SKM-1 treated with dmso at 0.1 percent for 144 hours (cell line): ENCODE measurements at regions not wholly inside any gene's neighbourhood (a gene's known extent, or its start where the extent isn't known, plus 50 kb on each side); places are given as distances from the start of the nearest gene placed in this dataset.

Experiments
- DNase-seq: peaks from one replicate; lab custom pipeline; 2025; ENCODE audit not compliant: unreplicated experiment; lab: John Stamatoyannopoulos, UW

DNA sequence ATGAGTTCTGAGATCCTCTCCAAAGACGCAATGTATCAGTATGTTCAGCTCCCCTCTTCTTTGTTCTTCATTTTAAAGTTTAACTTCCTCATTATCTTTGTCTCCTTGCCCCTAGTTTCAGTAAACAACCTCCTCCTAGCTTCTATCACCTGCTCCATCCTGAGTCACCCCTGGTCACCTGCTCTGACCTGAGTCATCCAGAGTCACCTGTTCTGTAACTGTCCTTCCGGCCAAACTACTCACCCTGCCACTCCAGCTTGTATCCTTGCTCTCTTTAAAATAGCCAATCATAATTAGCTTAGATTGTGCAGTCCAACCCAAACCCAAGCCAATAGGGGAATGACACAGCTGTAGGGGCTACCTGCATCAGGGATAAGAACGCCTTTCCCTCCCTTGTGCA, 332.0 kb downstream of the OLFM3 start:
- no peak for DNase-seq

- no peak for DNase-seq
Observed at GRCh38 chr1:101667761-101668160, 329.0 kb downstream of the OLFM3 start.

GRCh38 chr1:101683136-101683535, 313.6 kb downstream of the OLFM3 start:
- DNase-seq, result no peak

DNA sequence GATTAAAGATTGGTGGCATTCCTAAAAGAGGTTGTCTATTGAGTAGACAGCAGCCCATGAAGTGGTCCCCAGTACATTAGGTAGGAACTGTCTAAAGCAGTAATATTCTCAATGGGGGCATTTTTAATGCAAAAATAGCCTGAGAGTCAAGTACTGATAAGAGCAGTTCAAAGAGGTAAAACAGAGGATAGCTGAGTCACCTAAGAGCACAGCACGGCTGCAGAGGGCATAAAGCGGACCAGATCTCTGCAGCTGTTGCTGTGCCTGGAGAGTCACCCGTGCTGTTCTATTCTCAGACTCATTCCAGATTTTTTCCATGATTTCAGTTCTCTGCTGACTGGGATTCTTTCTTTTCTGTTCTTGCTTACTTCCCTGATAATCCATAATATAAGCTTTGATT, 313.2 kb downstream of the OLFM3 start:
- no peak for DNase-seq

- DNase-seq, result no peak
Observed at GRCh38 chr1:101697072-101697471, 299.7 kb downstream of the OLFM3 start.

DNA sequence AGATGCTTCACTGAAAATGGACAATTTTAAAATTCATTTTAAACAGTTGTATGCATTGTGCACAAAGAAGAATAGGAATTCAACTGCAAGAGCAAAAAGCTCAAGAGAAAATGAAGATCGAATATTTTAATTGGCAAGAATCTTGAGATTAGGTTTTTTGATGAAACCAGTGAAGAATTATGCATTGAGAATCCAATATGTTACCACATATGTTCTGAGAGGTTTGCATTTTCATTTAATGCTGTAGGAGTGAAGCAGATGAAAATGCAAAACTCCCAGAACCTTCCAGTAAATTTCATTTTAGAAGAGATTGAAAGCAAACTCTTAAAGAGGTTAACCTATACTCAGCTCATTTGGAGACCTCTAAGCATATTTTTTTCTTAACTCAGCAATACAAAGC, 298.0 kb downstream of the OLFM3 start:
- DNase-seq, result no peak

GRCh38 chr1:101704895-101705294, 291.8 kb downstream of the OLFM3 start:
- DNase-seq, result no peak

- DNase-seq, result no peak
Observed at GRCh38 chr1:101706366-101706765, 290.4 kb downstream of the OLFM3 start.

DNA sequence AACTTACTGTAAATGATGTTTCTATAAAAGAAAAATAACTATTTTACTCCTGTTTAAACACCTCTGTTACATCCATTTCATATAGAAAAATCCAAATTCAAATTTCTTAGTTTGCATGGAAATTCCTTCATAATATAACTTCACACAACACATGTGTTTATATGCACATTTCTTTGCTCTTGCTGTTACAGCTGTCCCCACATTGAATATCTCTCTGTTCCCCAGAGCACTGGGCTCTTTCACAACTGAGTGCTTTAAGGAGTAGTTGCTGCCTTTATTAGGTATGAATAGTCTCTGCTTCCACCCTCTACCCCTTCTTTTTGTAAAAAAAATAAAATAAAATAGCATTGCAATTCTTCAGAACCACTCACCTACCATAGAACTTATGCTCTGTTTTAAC, 287.0 kb downstream of the OLFM3 start:
- no peak for DNase-seq

DNA sequence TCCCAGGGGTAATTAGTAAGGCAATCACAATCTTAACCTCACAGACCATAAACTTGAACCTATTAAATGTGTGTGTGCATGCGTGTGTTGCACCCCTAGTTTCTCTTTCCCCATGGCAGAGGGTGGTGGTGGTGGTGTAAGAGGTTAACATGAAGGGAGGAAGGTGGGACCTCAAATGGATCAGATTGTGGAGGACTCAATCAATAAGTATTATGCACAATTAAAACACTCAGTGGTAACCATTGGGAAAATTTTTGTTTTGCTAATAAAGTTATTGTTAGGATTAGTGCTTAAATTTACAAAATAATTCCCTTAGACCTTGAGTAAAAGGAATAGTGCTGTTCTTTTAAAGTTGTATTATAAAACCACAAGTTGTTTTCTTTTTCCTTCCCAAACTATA, 283.0 kb downstream of the OLFM3 start:
- no peak for DNase-seq

- no peak for DNase-seq
Observed at GRCh38 chr1:101723415-101723814, 273.3 kb downstream of the OLFM3 start.

DNA sequence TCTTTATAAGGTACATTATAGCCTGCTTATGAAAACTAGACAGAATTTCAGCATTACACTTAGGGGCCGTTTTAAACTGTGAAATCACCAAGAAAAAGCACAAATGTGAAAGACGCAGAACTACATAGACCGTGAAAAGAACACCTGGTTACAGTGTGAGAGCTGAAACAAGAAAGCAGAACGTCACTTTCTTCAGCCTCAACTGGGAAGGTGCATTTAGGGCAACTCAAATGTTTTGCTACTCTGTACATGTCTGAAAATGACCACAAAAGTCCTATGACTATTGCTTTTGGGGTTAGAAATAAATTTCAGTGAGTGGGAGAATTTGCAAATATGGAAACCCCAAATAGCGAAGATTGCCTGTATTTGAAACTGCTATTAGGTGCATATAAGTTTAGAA, 268.7 kb downstream of the OLFM3 start:
- DNase-seq, result no peak

GRCh38 chr1:101730559-101730958, 266.2 kb downstream of the OLFM3 start:
- DNase-seq, result no peak

DNA sequence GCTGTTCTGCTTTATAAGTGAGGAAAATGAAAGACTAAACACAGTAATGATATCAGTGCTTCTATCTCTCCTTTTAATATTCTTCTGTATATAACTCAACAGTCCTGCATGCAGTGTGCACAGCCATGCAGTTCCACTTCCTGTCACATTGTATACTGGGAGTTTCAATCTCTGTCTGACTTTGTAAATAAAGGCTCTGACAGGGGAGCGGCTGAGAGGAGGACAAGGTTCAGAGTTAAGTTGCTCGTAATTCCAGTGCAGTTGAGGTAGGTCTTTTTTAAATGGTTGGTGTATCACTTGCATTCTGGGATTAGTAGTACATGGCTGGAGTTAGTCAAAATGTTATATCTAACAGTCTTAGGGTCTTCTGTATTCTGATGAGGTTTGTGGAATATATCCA, 264.5 kb downstream of the OLFM3 start:
- no peak for DNase-seq

DNA sequence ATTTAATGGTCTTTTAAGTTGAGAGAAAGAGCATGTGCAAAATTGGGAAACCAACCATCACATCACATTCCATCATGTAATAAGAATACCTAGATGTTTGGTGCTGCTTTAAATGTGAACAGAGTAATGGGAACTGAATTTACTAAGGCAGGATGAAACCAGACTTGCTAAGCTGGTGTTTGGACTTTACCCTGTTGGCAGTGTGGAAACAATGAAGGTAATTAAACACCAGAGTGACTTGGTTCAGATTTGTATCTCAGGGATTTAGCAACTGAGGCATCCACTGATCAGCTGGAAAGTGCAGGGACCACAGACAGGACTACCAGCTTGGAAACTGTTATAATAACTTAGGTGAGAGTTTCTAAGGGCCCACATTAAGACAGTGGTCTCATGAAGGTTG, 263.4 kb downstream of the OLFM3 start:
- DNase-seq, result no peak

GRCh38 chr1:101738475-101738874, 258.3 kb downstream of the OLFM3 start:
- no peak for DNase-seq

DNA sequence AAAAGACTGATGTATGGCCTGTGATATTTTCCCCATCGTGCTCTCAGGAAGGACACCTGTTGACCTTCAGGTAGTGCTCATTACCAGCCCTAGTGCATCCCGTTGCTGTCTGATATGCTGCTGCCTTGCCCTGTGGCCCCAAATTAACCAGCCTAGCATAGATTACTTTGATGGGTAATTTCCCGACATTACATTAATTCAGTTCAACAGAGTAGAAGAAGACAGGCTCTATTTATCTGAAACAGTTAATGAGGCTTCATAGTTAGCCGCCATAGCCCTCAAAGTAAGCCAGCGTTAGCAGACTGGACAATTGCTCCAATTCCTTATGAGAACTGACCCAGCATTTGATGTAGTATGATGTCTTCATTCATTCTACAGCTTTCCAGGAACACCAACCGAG, 257.6 kb downstream of the OLFM3 start:
- no peak for DNase-seq

GRCh38 chr1:101739826-101740330, 256.8 kb downstream of the OLFM3 start:
- DNase-seq, result no peak

GRCh38 chr1:101741910-101742309, 254.8 kb downstream of the OLFM3 start:
- no peak for DNase-seq

DNA sequence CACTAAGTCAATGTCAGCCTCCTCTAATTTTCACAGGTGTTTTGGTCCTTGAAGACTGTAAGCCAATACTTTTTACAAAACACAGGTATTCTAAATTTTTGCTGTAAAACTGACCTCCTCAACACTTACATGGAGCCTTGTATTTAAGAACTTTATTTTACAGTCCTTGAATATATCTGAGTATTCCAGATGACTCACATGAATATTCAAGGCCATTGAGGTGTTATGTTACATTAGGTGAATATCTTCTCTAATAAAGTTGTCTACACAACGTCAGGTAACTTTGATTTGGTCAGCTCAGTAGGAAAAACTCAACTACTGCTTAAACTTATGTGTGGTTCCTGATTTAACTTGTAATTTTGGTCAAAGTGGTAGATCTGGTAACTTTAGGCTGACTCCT, 254.2 kb downstream of the OLFM3 start:
- no peak for DNase-seq

GRCh38 chr1:101745551-101746270, 251.0 kb downstream of the OLFM3 start:
- no peak for DNase-seq

GRCh38 chr1:101748077-101748476, 248.6 kb downstream of the OLFM3 start:
- DNase-seq, result no peak
